OCI-LY3 (cell line): ENCODE measurements at regions not wholly inside any gene's neighbourhood (a gene's known extent, or its start where the extent isn't known, plus 50 kb on each side); places are given as distances from the start of the nearest gene placed in this dataset.
A peak's percentile ranks its signal among the peaks of the same experiment; 100 is the strongest.

Experiments
- H2AFZ ChIP-seq: fragments of 200-600, 300-600 bp; shearing (Covaris generic); 2 replicates; pipeline ENCODE4 v1.6.0; 2014; ENCODE audit warnings: antibody characterized with exemption, low read depth, low read length
- H3K27ac ChIP-seq: fragments of 200-600, 300-600 bp; sonication (generic); 2 replicates; pipeline ENCODE4 v1.5.1; 2014; ENCODE audit warnings: mild to moderate bottlenecking, low read length, moderate library complexity, mixed read lengths
- H3K27me3 ChIP-seq: fragments of 200-600, 300-600 bp; sonication (generic); 2 replicates; pipeline ENCODE4 v1.6.1; 2014; ENCODE audit warnings: low read depth, low read length, mixed read lengths
- H3K36me3 ChIP-seq: fragments of 200-600, 300-600 bp; sonication (generic); replicated peaks from 2 replicates; pipeline ENCODE3; 2014; ENCODE audit warnings: low read depth, low read length, mixed read lengths
- H3K4me1 ChIP-seq: fragments of 300-600, 200-600 bp; sonication (generic); 2 replicates; pipeline ENCODE4 v1.6.1; 2014; ENCODE audit warnings: low read length, mixed read lengths
- H3K4me2 ChIP-seq: fragments of 200-600, 300-600 bp; sonication (generic); 2 replicates; pipeline ENCODE4 v1.6.1; 2014; ENCODE audit warnings: low read length, mixed read lengths
- H3K4me3 ChIP-seq: fragments of 300-600, 200-600 bp; sonication (generic); 2 replicates; pipeline ENCODE4 v1.5.1; 2014; ENCODE audit warnings: antibody characterized with exemption, mild to moderate bottlenecking, low read length, moderate library complexity
- H3K79me2 ChIP-seq: fragments of 300-600, 200-600 bp; shearing (Covaris generic); 2 replicates; pipeline ENCODE4 v1.6.1; 2014; ENCODE audit warnings: mild to moderate bottlenecking, low read length, mixed read lengths
- H3K9ac ChIP-seq: fragments of 300-600, 200-600 bp; shearing (Covaris generic); 2 replicates; pipeline ENCODE4 v1.6.0; 2014; ENCODE audit warnings: mild to moderate bottlenecking, low read length, moderate library complexity
- H3K9me3 ChIP-seq: fragments of 200-600, 300-600 bp; shearing (Covaris generic); 2 replicates; pipeline ENCODE4 v1.6.1; 2014; ENCODE audit warnings: low read length, mixed read lengths; ENCODE audit not compliant: insufficient read depth
- H4K20me1 ChIP-seq: fragments of 200-600, 300-600 bp; sonication (generic); 2 replicates; pipeline ENCODE4 v1.6.1; 2016; ENCODE audit warnings: low read length, mixed read lengths; ENCODE audit not compliant: insufficient read depth
- CTCF ChIP-seq: fragments of 200-600, 300-600 bp; sonication (generic); IDR thresholded peaks from 2 replicates; pipeline ENCODE4 v1.5.1; 2014; ENCODE audit warnings: antibody characterized with exemption, low read length, low read depth
- EZH2phosphoT487 ChIP-seq: fragments of 200-600 bp; shearing (Covaris generic); IDR thresholded peaks from 2 replicates; pipeline ENCODE4 v1.6.1; 2018; ENCODE audit warnings: antibody characterized with exemption, mixed run types, low read depth

DNA sequence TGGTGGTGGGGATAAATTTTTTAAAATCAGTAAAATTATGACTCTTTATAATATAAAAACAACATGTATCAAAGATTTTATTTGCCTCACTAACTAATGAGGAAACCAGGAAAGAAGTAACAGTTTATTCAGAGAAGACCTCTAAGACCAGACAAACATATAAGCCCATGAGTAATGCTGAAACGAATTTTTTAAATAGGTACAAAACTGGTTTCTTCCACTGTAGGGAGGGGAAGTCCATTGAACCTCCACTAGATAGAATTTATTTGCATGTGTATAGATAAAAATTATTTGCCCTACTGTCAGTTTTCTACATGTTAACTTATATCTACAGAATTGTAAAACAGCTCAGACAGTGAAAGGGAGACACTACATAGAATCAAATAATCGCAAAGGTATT lies 86.8 kb downstream of the ZC3H11B start:
- Histone ChIP-seq H3K4me2 (peak overlapping the region; percentile 14; the same call in 1 of the 2 replicates), H3K36me3 (peaks cover 18% of the 10 kb centered on the region), H4K20me1 (no peaks in the 10 kb centered on the region), H3K79me2 (no peaks in the 10 kb centered on the region), H3K27me3 (no peaks in the 10 kb centered on the region), H3K27ac (peak overlapping the region; percentile 48), H3K4me1 (peaks cover 27% of the 10 kb centered on the region), H3K9me3 (peaks cover 6% of the 10 kb centered on the region), H2AFZ (no peak overlapping the region), H3K4me3 (no peak overlapping the region), H3K9ac (no peak overlapping the region)
- TF ChIP-seq CTCF = no peak
- no peak for TF ChIP-seq EZH2phosphoT487

DNA sequence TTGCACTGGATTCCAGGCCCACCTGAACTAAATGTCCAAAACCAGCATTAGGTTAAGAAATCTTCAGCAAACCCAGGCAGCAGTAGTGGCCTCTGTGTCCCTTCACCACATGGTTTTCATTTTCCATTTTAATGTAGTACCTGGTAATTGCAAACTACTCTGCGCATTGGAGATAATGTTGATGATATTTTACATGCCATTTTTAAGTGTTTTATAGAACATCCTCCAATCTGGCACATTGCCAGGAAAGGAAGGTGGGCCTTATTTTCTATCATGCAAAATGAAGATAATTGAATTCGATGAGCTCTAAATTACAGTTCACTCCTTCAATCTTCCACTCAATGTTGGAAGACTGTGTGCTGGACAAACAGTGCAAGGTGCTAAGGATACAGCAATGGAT lies 89.5 kb downstream of the ZC3H11B start:
- H4K20me1 ChIP-seq = no peaks in the 10 kb centered on the region
- H3K4me2 ChIP-seq = no peak overlapping the region
- H2AFZ ChIP-seq = no peak overlapping the region
- H3K27ac ChIP-seq = no peak overlapping the region
- no peak overlapping the region for H3K4me3 ChIP-seq
- H3K4me1 ChIP-seq = peaks cover 19% of the 10 kb centered on the region
- peaks cover 6% of the 10 kb centered on the region for H3K9me3 ChIP-seq
- peaks cover 18% of the 10 kb centered on the region for H3K36me3 ChIP-seq
- no peak for TF ChIP-seq EZH2phosphoT487
- TF ChIP-seq CTCF = no peak
- no peak overlapping the region for H3K9ac ChIP-seq
- H3K79me2 ChIP-seq = no peaks in the 10 kb centered on the region
- no peaks in the 10 kb centered on the region for H3K27me3 ChIP-seq

GRCh38 chr1:219521325-219521724 lies 91.6 kb downstream of the ZC3H11B start:
- Histone ChIP-seq H2AFZ (no peak overlapping the region), H3K4me1 (peaks cover 14% of the 10 kb centered on the region), H3K79me2 (no peaks in the 10 kb centered on the region), H3K9me3 (peaks cover under 1% of the 10 kb centered on the region), H3K9ac (no peak overlapping the region), H3K4me2 (no peak overlapping the region), H3K4me3 (no peak overlapping the region), H3K27me3 (no peaks in the 10 kb centered on the region), H4K20me1 (no peaks in the 10 kb centered on the region), H3K27ac (no peak overlapping the region), H3K36me3 (peaks cover 2% of the 10 kb centered on the region)
- no peak for TF ChIP-seq CTCF
- no peak for TF ChIP-seq EZH2phosphoT487

- Histone ChIP-seq H3K79me2 (no peaks in the 10 kb centered on the region), H3K27me3 (no peaks in the 10 kb centered on the region), H3K9ac (no peak overlapping the region), H2AFZ (no peak overlapping the region), H3K4me2 (no peak overlapping the region), H3K9me3 (no peaks in the 10 kb centered on the region), H3K27ac (no peak overlapping the region), H3K36me3 (no peaks in the 10 kb centered on the region), H3K4me1 (peaks cover 3% of the 10 kb centered on the region), H3K4me3 (no peak overlapping the region), H4K20me1 (no peaks in the 10 kb centered on the region)
- TF ChIP-seq EZH2phosphoT487 = no peak
- TF ChIP-seq CTCF = no peak
Observed at GRCh38 chr1:219520241-219520640, 92.7 kb downstream of the ZC3H11B start.
